ENCODE measurements at regions not wholly inside any gene's neighbourhood (a gene's known extent, or its start where the extent isn't known, plus 50 kb on each side); places are given as distances from the start of the nearest gene placed in this dataset.

DNA sequence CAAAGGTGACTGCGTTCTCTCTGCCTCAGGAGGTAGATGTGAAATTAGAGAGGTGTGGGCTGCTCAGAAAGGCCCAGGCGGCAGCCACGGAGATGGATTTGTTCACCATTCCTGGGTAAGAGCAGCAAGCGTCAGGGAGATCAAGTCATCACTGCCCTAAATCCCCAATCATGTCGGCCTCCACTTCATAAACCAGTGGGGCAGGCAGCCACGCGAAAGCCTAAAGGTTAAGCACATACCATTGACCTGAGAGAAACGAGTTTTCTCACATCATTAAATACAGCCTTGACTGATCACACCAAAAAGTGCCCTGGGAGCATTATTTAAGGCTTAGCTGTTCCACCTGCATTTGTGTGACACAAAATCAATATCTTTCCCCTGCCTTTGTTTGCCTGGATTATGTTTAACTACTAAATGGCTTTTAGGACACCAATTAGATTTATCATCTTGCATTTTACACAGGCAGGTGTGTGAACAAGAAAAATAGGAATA lies 50.7 kb upstream of the FOXB1 start:
- DNase-seq (ENCODE audit: low spot score) = no peak
- peak; percentile 59 for FAIRE-seq

DNA sequence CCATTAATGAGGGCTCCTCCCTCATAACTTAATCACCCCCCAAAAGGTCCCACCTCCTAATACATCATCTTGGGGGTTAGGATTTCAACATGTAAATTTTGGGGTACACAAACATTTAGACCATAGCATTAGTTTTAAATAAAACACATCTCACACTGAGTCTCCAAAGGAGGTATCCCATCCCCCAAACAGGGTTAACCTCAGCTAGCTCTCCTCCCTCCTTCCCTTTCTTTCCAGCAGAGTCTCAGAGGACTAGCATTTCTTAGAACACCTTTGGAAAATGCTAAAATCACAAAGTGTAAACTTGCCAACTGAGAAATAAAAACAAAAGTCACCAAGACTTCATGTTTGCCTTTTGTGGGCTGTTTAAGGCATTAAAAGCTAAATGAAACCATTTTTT lies 51.2 kb upstream of the FOXB1 start:
- FAIRE-seq (no peak), DNase-seq (ENCODE audit: low spot score) (no peak)

DNA sequence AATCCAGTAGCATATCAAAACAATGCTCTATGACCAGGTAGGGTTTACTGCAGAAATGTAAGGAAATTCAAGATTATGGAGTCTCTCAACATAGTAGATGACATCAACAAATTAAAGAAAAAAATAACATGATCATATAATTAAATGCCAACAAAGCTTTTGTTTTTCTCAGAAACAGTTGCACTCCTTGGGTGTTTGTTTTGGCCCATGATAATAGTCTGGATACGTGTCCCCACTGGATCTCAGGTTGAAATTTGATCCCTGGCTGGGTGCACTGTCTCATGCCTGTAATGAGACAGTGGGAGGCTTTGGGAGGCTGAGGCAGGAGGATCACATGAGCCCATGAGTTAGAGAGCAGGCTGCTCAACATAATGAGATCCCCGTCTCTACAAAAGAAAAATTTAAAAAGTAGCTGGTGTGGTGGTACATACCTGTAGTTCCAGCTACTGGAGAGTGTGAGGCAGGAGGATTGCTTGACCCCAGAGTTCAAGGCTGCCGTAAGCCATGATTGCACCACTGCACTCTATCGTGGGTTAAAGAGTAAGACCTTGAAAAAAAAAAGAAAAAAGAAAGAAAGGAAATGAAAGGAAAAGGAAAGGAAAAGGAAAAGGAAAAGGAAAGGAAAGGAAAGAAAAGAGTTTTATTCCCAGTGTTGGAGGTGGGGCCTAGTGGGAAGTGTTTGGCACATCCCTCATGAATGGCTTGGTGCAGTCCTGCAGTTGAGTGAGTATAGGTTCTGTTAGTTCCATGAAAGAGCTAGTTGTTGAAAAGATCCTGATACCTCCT lies 53.3 kb upstream of the FOXB1 start:
- FAIRE-seq = no peak

DNA sequence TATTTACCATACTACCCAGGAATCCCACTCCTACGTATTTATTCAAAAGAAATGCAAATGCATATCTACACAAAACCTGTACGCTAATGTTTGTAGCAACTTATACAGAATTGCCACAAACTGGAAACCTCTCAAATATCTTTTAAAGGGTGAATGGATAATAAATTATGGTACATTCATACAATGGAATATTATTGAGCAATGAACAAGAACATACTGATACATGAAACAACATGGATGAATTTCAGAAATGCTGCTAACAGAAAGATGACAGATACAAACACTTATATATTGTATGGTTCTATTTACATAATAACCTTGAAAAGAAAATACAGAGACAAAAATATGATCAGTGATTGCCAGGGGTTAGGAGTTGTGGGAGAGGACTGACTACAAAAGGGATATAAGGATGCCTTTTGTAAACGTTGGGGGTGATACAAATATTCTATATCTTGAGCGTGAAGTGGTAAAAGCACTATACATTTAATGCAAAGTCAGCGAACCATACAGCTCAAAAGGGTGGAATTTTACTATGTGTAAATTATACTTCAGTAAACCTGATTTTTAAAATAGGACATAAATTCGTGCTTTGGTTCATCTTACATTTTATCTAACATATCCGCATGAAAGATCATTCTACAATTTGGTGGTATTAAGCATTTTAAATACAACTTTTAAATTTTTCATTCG lies 55.0 kb upstream of the FOXB1 start:
- DNase-seq (ENCODE audit: low spot score) (no peak), FAIRE-seq (no peak)

More for the DNA sequence above, 53.3 kb upstream of the FOXB1 start:
- no peak for DNase-seq (ENCODE audit: low spot score)

DNA sequence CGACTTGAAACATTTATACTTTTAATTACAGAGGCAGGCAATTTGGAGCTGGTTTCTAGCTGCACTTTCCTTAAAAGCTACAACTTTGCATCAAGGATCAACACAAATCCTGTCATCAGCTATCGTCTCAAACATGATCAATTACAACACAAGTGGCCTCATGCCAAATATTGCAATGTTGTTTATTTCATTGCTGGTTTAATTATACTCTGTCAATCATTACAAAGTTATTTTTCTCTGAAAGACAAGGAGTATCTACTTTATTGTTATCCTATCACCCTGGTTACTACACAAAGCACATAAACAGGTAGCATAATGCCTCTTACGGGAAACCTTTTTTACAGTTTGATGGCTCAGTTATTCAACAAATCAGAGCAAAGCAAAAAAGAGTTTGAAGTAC lies 58.0 kb upstream of the FOXB1 start:
- no peak for DNase-seq (ENCODE audit: low spot score)
- peak; percentile 48 for FAIRE-seq

DNA sequence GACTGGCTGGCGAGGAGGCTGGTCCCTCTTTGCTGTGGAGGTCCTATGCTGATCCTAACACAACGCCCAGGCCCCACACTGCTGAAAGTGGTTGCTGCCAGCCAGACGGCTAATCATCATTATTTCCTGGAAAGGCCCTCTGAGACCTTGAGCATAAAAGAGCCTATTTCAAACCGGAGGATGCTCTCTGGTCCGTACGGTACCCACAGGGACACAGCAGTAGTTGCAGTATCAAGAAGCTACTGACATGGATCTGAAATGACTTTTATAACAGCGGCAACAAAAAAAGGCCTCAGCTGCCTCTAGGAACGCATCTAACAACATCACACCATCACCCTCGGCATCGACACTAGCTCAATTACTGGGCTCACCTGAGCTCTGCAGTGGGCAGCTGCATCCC lies 59.1 kb upstream of the FOXB1 start:
- DNase-seq (ENCODE audit: low spot score) = no peak
- no peak for FAIRE-seq

DNA sequence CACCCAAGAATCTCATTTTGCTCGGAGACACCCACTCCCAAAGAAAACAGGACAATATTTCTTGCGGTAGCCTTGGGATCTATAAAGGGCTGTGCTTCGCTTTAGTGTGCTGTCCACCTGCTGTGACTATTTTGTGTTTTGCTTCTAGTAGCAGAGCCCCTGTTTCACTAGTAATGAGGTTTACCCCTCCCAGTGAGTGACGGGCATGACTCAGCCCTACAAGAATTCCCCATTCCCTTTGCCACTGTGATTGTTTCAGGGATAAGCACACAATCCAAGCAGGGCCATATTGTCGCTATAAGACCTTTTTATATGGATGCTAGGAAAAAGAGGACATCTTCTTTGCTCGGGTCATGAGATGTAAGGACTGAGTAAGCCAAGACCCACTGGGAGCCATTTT lies 62.5 kb upstream of the FOXB1 start:
- peak; percentile 80 for DNase-seq (ENCODE audit: low spot score)
- FAIRE-seq = peak; percentile 91

DNA sequence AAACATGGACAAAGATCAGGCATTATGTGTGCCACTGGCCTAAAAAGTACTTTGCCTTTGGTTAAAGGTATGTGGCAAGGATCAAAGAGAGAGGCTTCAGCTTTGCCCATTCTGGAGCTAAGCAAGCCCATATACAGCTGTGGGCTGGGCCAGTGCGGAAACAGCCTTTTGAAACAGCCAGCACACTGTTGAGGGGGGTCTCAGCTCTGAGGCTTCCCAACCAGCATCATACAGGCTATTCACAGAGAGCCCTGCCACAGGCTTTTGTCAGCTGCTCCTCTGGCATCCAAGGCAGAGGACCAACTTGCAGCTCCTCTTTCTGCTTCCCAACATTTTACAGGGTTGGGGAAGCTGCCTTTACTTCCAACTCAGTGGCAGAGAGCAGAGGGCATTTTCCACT lies 63.2 kb upstream of the FOXB1 start:
- DNase-seq (ENCODE audit: low spot score) = no peak
- FAIRE-seq = no peak

DNA sequence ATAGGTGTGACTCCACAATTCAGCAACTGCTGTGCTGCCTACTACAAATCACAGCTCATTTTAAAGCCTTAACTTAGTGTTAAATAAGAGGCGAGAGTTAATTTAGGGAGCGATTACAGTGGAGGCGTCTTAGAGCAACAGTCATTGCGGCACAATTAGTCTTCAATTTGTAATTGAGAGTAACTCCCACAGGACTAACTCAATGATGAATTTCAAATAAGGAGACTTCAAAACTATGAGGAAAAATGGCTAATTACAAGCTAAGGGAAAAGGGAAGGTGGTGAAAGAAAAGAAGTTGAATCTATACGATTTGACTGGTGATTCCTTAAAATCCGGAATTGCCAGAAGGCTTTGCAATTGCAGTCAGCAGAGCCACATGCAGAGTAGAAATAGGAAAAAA lies 63.7 kb upstream of the FOXB1 start:
- FAIRE-seq = no peak

DNA sequence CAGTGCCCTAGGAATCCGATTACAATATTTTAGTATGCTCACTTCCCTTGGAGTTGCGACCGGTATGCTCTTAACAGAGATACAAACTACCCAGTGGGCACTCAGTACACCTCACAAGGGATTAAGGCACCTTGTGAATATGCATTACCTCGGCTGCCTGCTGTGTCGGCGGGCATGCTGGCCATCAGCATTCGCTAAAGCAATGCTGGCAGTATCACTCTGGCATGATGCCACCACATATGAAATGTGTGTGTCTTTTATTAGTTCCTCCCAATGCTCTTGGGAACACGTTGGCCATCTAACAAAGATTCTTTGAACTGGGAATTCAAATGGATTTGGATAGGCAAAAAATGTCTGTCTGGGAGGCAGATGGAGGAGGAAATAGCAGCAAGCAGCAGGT lies 67.4 kb upstream of the FOXB1 start:
- peak; percentile 53 for FAIRE-seq

More for the DNA sequence above, 63.7 kb upstream of the FOXB1 start:
- DNase-seq (ENCODE audit: low spot score) = no peak

DNA sequence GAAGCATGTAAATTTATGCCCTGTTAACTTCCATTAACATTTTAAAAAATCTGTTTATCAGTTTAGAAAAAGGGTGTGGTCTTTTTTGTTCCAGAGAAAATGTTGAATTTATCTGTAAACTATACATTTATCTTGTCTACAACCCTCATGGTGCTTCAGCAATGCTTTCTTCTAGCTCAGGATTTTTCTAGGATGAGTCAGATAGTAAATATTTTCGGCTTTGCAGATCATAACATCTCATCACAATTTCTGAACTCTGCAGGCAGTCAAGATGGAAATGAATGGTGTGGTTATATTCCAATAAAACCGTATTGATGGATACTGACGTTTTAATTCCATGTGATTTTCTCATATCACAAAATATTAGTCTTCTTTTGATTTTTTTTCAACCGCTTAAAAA lies 70.5 kb upstream of the FOXB1 start:
- FAIRE-seq (peak; percentile 46), DNase-seq (ENCODE audit: low spot score) (peak; percentile 64)

More for the DNA sequence above, 67.4 kb upstream of the FOXB1 start:
- DNase-seq (ENCODE audit: low spot score) = no peak

DNA sequence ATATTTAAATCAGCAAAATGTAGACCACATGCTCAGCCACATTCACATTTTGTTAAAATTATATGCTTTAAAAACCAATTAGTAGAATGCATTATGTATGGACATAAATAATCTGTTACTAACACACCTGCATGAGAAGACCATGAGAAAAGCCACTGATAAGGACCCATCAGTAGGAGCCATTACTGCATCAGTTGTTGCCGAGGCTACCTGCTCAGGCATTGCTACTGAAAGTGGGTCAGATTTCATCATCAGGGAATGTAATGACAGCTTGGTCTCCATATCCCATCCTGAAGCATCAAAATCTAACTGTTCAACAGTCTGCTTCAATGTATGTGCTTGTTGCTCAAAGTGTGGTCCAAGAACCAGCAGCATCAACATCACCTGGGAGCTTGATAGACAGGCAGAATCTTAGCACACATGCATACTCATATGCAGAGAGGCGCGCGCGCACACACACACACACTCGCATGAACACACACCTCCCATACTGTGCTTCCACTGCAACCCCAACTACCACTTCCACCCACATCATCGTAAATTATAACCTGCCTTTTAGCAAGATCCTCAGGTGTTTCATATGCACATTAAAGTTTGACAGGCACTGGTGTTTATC lies 72.4 kb upstream of the FOXB1 start:
- FAIRE-seq = peak; percentile 87
- DNase-seq (ENCODE audit: low spot score) = no peak

DNA sequence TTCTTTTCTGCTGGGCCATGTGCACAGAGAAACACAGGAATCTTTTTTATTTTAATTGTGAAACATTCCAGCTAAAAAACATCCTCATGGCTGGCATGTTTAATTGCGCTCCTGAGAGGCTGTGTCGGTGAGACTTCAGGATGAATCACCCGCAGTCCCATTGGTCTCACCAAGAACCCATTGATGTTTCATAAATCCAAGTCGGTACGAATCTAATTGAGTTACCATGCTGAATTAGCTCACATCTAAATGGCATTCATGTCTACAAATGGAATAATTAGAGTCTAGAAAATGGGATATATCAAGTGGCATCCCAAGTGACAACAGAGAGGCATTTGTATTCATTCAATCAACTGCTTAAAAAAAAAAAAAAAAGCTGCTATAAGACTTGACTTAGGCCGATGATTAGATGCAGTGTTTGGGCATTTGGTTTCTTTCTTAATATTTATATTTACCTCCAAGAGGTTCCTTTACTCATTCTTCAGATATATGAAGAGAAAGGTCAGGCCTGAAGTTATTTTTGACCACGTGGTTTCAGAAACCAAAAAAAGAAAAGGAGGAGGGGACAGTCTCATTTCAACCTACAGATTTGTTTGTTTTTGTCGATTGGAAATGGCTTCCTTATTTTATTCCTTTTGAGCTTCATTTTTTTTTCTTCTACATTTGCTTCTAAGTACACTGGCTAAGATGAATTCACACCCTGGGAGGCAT lies 79.1 kb upstream of the FOXB1 start:
- FAIRE-seq = no peak

DNA sequence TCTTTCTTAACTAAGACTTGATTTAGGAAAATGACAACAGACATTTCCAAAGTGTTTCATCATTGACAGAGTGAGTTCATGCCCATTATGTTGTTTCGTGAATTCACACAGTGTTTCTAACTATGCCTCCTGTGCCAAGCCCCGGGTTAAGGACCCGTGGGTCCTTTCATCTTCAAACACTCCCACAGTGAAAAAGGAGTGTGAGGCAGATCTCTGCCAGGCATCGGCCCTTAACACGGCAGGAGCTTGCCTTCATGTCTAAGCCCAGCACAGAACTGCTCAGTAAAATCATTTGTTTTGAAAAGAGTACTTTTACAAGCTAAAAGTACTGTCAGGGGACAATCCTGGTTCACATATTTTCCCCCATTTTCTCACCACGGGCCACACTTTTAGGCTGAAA lies 80.0 kb upstream of the FOXB1 start:
- FAIRE-seq (no peak), DNase-seq (ENCODE audit: low spot score) (no peak)

More for the DNA sequence above, 79.1 kb upstream of the FOXB1 start:
- DNase-seq (ENCODE audit: low spot score) = peak; percentile 37

DNA sequence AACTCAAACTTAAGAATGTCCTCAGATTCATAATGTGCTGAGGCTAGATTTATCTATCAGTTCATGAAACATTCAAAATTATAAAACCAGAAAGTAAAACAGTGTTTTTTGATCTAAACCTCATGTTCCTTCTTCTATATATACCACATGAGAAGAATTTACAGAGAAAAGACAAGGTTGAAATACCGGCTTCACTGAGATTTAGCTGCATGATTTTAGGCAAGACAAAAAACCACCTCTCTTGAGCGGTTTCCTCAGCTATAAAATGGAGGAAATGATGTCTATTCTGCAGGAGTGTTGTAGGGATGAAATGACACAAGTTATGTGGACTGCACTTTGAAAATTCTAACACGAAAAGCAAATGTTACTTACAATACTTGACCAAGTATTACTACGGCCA lies 80.6 kb upstream of the FOXB1 start:
- DNase-seq (ENCODE audit: low spot score) = no peak
- no peak for FAIRE-seq

DNA sequence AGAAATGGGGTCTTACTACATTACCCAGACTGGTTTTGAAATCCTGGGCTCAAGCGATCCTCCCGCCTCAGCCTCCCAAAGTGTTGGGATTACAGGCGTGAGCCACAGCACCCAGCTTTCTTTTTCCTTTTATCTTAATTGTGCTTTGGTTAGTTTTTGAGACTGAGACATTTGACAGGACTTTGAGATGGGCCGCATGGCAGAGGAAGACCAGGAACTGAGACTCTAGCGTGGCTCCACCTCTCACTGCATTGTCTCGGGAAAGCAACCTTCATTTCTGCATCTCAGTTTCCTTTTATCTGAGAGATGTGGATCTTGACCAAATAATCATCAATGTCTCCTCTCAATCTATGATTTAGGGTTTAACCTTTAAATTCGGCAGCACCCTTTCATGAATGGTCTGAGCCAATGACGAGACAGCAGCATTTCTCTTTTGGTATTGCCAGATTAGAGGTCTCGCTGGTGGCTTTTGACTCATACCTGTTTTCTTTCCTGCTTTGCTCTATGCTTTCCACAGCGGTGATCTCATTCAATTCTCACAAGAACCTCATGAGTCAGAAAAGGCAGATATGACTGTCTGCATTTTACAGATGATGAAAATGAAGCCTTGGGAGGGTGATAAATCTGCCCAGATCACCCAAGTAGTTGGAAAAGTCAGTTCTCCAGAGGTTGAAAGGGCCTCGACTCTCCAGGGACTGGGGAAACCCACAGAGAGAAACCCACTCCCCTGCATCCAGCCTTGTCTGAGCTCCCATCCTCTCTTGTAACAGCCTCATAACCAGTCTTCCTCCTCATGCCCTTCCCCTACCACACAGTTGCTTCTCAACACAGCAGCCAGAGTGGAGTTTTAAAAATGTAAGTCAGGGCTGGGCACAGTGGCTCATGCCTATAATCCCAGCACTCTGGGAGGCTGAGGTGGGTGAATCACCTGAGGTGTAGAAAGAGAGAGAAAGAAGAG lies 84.8 kb upstream of the FOXB1 start:
- FAIRE-seq (peak; percentile 92), DNase-seq (ENCODE audit: low spot score) (peak; percentile 83)

DNA sequence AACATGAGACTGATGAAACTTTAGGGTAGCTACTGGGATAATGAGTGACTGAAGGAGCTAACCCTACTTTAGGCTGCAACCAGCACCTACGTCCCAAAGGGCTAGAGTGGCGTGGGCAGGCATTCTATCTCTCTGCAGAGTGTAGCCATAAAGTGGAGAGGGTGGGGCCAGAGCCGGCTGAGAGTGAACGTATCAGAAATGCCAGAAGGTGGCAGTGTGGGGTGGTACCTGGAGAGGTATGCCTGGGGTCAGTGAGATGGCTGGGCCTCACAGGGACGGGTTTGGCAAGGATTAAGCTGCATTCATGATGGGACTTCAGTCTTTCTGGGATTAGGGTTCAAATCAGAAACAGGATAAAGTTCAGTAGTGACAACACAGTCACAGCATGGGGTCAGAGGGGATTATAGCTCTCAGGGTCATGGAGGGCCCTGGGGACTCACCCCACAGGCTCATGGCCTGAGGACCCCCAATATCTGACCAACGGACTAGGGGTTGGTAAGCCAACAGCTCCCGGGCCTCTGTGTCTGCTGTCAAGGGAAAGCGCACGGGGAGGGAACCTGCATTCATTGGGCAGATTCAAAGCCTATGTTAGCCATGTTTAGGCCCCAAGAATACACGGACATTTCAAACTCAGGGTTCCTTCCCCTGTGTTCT lies 86.5 kb upstream of the FOXB1 start:
- FAIRE-seq (peak; percentile 90), DNase-seq (ENCODE audit: low spot score) (peak; percentile 80)

DNA sequence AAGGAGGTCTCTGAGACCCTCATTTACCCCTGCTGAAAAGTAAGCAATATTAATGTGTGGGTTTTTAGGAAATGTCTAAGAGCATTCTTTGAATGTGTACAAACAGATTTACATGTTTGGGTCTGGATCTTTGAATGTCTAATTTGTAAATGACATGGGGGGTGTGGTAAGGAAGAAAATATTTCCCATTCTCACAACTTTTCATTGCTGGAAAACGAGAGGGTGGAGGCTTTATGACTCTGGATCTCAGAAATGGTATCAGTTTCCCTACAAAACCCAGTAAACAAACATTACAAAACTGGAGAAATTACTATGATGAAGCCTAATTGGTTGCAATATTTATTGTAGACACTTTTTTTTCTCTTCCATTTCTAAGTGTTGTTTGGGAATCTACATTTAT lies 98.1 kb upstream of the FOXB1 start:
- FAIRE-seq = no peak
- DNase-seq (ENCODE audit: low spot score) = no peak

DNA sequence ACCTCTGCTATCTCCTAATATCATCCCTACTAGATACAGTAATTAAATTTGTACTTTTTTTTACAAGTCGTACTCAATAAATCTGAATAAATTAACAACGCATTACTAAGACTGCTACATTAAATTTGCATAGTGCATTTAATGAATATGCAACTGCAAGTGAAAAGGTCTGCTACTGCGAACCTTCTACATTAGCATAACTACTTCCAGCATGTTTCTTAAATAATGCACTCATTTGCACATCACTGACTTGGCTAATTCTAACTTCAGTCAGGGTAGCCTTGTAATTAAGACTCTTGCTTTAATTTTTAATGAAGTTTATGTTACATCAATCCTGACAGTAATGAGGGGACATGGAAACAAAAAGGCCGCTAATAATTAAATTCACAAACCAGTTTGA lies 98.9 kb upstream of the FOXB1 start:
- DNase-seq (ENCODE audit: low spot score) (no peak), FAIRE-seq (no peak)

All from urothelium cell line (cell line).